SK-N-SH (cell line): ENCODE measurements at regions not wholly inside any gene's neighbourhood (a gene's known extent, or its start where the extent isn't known, plus 50 kb on each side); places are given as distances from the start of the nearest gene placed in this dataset.

Experiments
- POLR2AphosphoS5 ChIP-seq: IDR thresholded peaks from 2 replicates; pipeline ENCODE4 v1.6.1; 2012; ENCODE audit warnings: low read depth, low read length
- TF ChIP-seq, protein P1 (sequence below): fragments of 200-600 bp; sonication (generic); IDR thresholded peaks from 2 replicates; pipeline ENCODE4 v1.6.1; 2017; ENCODE audit warnings: antibody characterized with exemption, mild to moderate bottlenecking, moderate library complexity

DNA sequence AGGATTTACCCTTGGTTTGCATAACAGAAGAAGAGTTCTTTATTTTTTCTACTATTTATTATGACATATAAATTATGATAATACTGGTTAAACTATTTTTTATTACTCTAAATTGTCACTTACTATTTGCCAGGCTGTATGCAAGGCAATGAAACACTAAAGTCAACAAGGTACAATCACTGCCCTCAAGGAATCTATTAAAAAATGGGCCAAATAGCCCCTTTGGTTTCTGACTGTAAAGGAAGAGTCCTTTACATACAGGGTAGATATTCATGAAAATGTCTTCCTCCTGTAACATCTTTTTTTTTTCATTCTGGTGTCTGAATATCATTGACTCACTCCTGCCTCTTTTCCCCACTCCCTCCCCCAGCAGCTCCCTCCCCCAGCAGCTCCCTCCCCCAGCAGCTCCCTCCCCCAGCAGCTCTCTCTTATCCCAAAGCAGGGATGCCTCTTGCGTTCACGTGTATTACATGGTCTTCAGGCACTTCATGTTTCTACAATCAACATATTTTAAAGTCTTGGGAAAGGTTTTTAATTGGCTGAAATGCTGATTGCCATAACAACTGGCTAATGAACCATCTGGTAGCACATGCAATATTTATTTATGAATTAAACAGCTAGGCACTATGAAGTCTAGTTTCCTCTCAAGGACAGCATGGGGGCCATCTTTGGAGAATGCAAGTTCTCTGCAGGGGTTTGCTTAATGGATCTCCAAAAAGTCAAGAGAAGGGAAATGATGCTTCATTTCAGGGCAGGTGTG, 400.4 kb upstream of the PLXNA2 start:
- TF ChIP-seq, protein P1, sequence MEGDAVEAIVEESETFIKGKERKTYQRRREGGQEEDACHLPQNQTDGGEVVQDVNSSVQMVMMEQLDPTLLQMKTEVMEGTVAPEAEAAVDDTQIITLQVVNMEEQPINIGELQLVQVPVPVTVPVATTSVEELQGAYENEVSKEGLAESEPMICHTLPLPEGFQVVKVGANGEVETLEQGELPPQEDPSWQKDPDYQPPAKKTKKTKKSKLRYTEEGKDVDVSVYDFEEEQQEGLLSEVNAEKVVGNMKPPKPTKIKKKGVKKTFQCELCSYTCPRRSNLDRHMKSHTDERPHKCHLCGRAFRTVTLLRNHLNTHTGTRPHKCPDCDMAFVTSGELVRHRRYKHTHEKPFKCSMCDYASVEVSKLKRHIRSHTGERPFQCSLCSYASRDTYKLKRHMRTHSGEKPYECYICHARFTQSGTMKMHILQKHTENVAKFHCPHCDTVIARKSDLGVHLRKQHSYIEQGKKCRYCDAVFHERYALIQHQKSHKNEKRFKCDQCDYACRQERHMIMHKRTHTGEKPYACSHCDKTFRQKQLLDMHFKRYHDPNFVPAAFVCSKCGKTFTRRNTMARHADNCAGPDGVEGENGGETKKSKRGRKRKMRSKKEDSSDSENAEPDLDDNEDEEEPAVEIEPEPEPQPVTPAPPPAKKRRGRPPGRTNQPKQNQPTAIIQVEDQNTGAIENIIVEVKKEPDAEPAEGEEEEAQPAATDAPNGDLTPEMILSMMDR = no peak
- no peak for TF ChIP-seq POLR2AphosphoS5
